ENCODE measurements at regions not wholly inside any gene's neighbourhood (a gene's known extent, or its start where the extent isn't known, plus 50 kb on each side); places are given as distances from the start of the nearest gene placed in this dataset.

DNA sequence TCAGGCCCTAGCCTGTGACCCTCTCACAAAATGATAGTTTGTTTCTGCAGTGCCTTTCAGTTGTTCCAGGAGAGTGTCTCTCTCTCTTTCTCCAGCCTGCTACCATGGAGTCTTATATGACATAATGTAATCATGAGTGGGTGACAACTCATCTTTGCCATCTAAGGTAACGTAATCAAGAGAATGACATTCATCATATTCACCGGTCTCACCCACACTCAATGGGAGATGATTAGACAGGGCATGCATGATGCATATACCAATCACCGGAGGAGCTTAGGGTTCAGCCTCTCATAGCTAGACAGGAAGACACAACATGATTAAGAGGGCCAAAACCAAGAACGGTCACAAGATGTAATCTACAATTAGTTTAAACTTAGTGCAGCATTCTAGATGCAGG, 97.1 kb upstream of the FAM9B start:
- no peak for DNase-seq (ENCODE audit: low read depth in 1 of 2, low spot score in 1 of 2)
- Histone ChIP-seq H3K27ac (replicated peaks) (no peak overlapping the region), H3K27me3 (ENCODE audit: insufficient read depth, poor library complexity, severe bottlenecking) (no peaks in the 10 kb centered on the region), H3K4me3 (replicated peaks; ENCODE audit: insufficient read depth, low read length) (no peak overlapping the region)
- TF ChIP-seq GABPA (IDR thresholded peaks at IDR 0.05; ENCODE audit: low read depth) (no peak), POLR2AphosphoS5 (IDR thresholded peaks at IDR 0.05; ENCODE audit: low read depth) (no peak), SPI1 (IDR thresholded peaks at IDR 0.05; ENCODE audit: borderline replicate concordance, low read depth) (no peak)
- TF ChIP-seq, protein P1, sequence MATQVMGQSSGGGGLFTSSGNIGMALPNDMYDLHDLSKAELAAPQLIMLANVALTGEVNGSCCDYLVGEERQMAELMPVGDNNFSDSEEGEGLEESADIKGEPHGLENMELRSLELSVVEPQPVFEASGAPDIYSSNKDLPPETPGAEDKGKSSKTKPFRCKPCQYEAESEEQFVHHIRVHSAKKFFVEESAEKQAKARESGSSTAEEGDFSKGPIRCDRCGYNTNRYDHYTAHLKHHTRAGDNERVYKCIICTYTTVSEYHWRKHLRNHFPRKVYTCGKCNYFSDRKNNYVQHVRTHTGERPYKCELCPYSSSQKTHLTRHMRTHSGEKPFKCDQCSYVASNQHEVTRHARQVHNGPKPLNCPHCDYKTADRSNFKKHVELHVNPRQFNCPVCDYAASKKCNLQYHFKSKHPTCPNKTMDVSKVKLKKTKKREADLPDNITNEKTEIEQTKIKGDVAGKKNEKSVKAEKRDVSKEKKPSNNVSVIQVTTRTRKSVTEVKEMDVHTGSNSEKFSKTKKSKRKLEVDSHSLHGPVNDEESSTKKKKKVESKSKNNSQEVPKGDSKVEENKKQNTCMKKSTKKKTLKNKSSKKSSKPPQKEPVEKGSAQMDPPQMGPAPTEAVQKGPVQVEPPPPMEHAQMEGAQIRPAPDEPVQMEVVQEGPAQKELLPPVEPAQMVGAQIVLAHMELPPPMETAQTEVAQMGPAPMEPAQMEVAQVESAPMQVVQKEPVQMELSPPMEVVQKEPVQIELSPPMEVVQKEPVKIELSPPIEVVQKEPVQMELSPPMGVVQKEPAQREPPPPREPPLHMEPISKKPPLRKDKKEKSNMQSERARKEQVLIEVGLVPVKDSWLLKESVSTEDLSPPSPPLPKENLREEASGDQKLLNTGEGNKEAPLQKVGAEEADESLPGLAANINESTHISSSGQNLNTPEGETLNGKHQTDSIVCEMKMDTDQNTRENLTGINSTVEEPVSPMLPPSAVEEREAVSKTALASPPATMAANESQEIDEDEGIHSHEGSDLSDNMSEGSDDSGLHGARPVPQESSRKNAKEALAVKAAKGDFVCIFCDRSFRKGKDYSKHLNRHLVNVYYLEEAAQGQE (IDR thresholded peaks at IDR 0.05; ENCODE audit: insufficient replicate concordance, low read depth): no peak
- TF ChIP-seq, protein P2, sequence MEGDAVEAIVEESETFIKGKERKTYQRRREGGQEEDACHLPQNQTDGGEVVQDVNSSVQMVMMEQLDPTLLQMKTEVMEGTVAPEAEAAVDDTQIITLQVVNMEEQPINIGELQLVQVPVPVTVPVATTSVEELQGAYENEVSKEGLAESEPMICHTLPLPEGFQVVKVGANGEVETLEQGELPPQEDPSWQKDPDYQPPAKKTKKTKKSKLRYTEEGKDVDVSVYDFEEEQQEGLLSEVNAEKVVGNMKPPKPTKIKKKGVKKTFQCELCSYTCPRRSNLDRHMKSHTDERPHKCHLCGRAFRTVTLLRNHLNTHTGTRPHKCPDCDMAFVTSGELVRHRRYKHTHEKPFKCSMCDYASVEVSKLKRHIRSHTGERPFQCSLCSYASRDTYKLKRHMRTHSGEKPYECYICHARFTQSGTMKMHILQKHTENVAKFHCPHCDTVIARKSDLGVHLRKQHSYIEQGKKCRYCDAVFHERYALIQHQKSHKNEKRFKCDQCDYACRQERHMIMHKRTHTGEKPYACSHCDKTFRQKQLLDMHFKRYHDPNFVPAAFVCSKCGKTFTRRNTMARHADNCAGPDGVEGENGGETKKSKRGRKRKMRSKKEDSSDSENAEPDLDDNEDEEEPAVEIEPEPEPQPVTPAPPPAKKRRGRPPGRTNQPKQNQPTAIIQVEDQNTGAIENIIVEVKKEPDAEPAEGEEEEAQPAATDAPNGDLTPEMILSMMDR (IDR thresholded peaks at IDR 0.05; ENCODE audit: insufficient read depth, low read length): no peak

DNA sequence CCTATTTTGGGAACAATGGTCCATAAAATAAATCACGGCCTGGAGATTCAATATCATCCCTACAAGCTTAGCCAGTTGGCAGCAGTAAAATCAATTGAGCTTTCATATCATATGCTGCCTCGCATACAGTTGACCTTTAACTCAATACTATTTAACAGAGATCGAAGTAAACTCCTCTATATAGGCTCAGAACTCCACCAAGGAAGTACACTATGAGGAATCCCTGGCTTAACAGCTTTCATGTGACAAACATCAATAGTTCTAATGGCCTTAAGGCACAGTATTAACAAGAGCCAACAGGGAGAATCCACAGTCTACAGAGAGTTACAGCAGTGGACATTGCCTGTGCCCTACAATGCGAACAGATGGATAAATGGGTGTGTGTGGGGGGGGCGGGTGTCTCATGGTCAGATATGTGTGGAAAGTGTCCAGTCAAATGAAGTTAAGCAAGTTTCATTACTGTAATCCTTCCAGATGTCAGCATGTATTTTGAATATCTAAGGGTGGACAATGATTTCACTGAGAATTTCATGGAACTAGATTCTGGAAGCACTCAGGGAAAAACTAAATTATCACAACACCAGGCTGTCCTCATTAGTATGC, 98.2 kb upstream of the FAM9B start:
- no peak for DNase-seq (ENCODE audit: low read depth in 1 of 2, low spot score in 1 of 2)
- Histone ChIP-seq H3K27ac (replicated peaks) (no peak overlapping the region), H3K27me3 (ENCODE audit: insufficient read depth, poor library complexity, severe bottlenecking) (no peaks in the 10 kb centered on the region), H3K4me3 (replicated peaks; ENCODE audit: insufficient read depth, low read length) (no peak overlapping the region)
- no peak for TF ChIP-seq SPI1 (IDR thresholded peaks at IDR 0.05; ENCODE audit: borderline replicate concordance, low read depth)
- TF ChIP-seq GABPA (IDR thresholded peaks at IDR 0.05; ENCODE audit: low read depth): no peak

DNA sequence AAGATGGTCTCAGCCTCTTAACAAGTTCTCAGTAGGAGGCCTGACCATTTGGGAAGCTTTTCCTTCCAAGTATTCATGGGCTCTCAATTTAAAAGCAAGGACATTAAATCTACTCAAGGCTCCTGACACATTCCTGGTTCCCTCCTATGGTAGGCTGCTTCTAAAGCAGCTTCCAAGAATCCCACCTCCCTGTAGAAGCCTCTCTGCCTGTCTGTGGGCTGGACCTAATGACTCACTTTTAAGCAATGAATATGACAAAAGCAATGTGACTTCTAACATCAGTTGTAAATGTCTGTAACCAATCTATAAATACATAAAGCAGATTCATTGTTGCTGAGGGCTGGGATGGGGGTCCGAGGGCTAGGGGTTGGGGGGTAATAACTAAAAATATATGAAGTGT, 99.5 kb upstream of the FAM9B start:
- no peak overlapping the region for H3K27ac ChIP-seq (replicated peaks)
- TF ChIP-seq, protein P2 (IDR thresholded peaks at IDR 0.05; ENCODE audit: insufficient read depth, low read length): no peak
- TF ChIP-seq GABPA (IDR thresholded peaks at IDR 0.05; ENCODE audit: low read depth) (no peak), SPI1 (IDR thresholded peaks at IDR 0.05; ENCODE audit: borderline replicate concordance, low read depth) (no peak), POLR2AphosphoS5 (IDR thresholded peaks at IDR 0.05; ENCODE audit: low read depth) (no peak)
- TF ChIP-seq, protein P1 (IDR thresholded peaks at IDR 0.05; ENCODE audit: insufficient replicate concordance, low read depth): no peak
- H3K4me3 ChIP-seq (replicated peaks; ENCODE audit: insufficient read depth, low read length): no peak overlapping the region
- no peaks in the 10 kb centered on the region for H3K27me3 ChIP-seq (ENCODE audit: insufficient read depth, poor library complexity, severe bottlenecking)
- DNase-seq (ENCODE audit: low read depth in 1 of 2, low spot score in 1 of 2): no peak

DNA sequence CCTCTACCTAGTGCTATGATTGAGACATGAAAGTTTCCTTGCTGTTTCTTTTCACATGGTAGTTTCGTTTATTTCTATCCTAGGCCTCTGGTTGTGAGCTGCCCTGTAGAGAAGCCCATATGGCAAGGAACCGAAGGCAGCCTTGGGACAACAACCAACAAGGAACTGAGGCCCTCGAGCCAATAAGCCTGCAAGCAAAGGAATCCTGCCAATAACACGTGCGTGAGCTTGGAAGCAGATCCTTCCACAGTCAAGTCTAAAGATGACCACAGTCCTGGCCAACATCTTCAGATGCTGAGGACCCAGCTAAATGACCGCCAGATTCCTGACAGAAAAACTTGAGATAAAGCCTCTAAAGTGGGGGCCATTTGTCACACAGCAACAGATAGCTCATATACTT, 100.4 kb upstream of the FAM9B start:
- H3K27ac ChIP-seq (replicated peaks): no peak overlapping the region
- no peak for DNase-seq (ENCODE audit: low read depth in 1 of 2, low spot score in 1 of 2)
- no peak overlapping the region for H3K4me3 ChIP-seq (replicated peaks; ENCODE audit: insufficient read depth, low read length)
- no peak for TF ChIP-seq GABPA (IDR thresholded peaks at IDR 0.05; ENCODE audit: low read depth)
- TF ChIP-seq SPI1 (IDR thresholded peaks at IDR 0.05; ENCODE audit: borderline replicate concordance, low read depth): no peak
- TF ChIP-seq, protein P1 (IDR thresholded peaks at IDR 0.05; ENCODE audit: insufficient replicate concordance, low read depth): no peak
- TF ChIP-seq, protein P2 (IDR thresholded peaks at IDR 0.05; ENCODE audit: insufficient read depth, low read length): no peak
- no peak for TF ChIP-seq POLR2AphosphoS5 (IDR thresholded peaks at IDR 0.05; ENCODE audit: low read depth)
- H3K27me3 ChIP-seq (ENCODE audit: insufficient read depth, poor library complexity, severe bottlenecking): no peaks in the 10 kb centered on the region
